ENCODE measurements at regions not wholly inside any gene's neighbourhood (a gene's known extent, or its start where the extent isn't known, plus 50 kb on each side); places are given as distances from the start of the nearest gene placed in this dataset.

DNA sequence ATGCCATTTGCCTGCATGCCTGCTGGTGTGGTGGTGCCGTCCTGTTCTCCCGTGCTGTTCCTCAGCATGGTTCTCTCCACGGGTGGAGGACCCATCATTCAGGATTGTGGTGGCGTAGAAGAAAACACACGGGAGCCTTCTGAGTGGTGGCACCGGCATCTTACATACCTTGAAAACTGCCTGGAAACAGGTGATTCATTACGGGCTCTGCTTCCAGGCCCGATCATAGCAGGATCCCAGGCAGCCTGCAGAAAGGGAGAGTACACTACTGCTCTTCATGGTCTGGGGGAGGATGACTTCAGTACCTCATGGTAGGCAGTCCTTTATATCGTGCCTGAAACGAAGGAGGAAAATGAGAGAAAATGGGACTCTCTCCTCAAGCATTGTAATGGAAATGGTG lies 66.6 kb upstream of the KCNA5 start (continued):
- TF ChIP-seq EZH2 (IDR thresholded peaks at IDR 0.05; ENCODE audit: low read depth, unreplicated experiment): no peak
- no peak for TF ChIP-seq CTCF (conservative IDR thresholded peaks at IDR 0.05; ENCODE audit: low read depth in 2 of 2)

- no peaks in the 10 kb centered on the region; the same call in 2 of the 3 replicates for H3K9me3 Mint-ChIP-seq
- no peak overlapping the region for H3K4me3 ChIP-seq
- no peaks in the 10 kb centered on the region for H4K20me1 ChIP-seq (replicated peaks; ENCODE audit: insufficient read depth)
- no peaks in the 10 kb centered on the region for H3K36me3 ChIP-seq (ENCODE audit: insufficient read depth)
- no peak overlapping the region for H3K4me3 Mint-ChIP-seq
- no peaks in the 10 kb centered on the region for H3F3A ChIP-seq (replicated peaks; ENCODE audit: low read depth)
- DNase-seq (ENCODE audit: low spot score) (no peak), ATAC-seq (peak; percentile 65)
- H3K4me1 ChIP-seq (ENCODE audit: insufficient read depth): no peaks in the 10 kb centered on the region
- TF ChIP-seq CREB1 (CRISPR knock-in tag; IDR thresholded peaks at IDR 0.05; ENCODE audit: low read depth) (no peak), CTCF (conservative IDR thresholded peaks at IDR 0.05; ENCODE audit: low read depth in 2 of 2) (no peak)
- H2AFZ ChIP-seq: peak overlapping the region; percentile 38; the same call in 1 of the 2 replicates
- H3K27me3 Mint-ChIP-seq (ENCODE audit: insufficient read depth, low read depth, poor library complexity): peaks cover 2% of the 10 kb centered on the region
- H3K27ac Mint-ChIP-seq: no peak overlapping the region
- no peaks in the 10 kb centered on the region for H3K79me2 ChIP-seq (replicated peaks; ENCODE audit: insufficient read depth)
- H3K36me3 Mint-ChIP-seq (ENCODE audit: low read depth): no peaks in the 10 kb centered on the region
- H3K4me1 Mint-ChIP-seq: peaks cover 6% of the 10 kb centered on the region; the same call in 2 of the 3 replicates
- H3K27ac ChIP-seq (ENCODE audit: low read depth): no peak overlapping the region
- H3K9me2 ChIP-seq (ENCODE audit: insufficient read depth): peaks cover 9% of the 10 kb centered on the region; the same call in 1 of the 2 replicates
- no peaks in the 10 kb centered on the region for H3K27me3 ChIP-seq (ENCODE audit: insufficient read depth)
- no peak overlapping the region for H3K4me2 ChIP-seq
Observed at GRCh38 chr12:4978737-4979136, 64.9 kb upstream of the KCNA5 start.

GRCh38 chr12:4979737-4980136 lies 63.9 kb upstream of the KCNA5 start:
- Histone ChIP-seq H3K9me2 (ENCODE audit: insufficient read depth) (peaks cover 17% of the 10 kb centered on the region; the same call in 1 of the 2 replicates), H3K79me2 (replicated peaks; ENCODE audit: insufficient read depth) (no peaks in the 10 kb centered on the region), H4K20me1 (replicated peaks; ENCODE audit: insufficient read depth) (no peaks in the 10 kb centered on the region), H3K4me2 (no peak overlapping the region), H3K27ac (ENCODE audit: low read depth) (no peak overlapping the region), H2AFZ (no peak overlapping the region), H3K4me3 (no peak overlapping the region), H3F3A (replicated peaks; ENCODE audit: low read depth) (no peaks in the 10 kb centered on the region), H3K27me3 (ENCODE audit: insufficient read depth) (no peaks in the 10 kb centered on the region), H3K36me3 (ENCODE audit: insufficient read depth) (no peaks in the 10 kb centered on the region), H3K4me1 (ENCODE audit: insufficient read depth) (no peaks in the 10 kb centered on the region)
- ATAC-seq (no peak), DNase-seq (ENCODE audit: low spot score) (no peak)
- H3K27me3 Mint-ChIP-seq (ENCODE audit: insufficient read depth, low read depth, poor library complexity): peaks cover 2% of the 10 kb centered on the region
- no peaks in the 10 kb centered on the region for H3K36me3 Mint-ChIP-seq (ENCODE audit: low read depth)
- peaks cover 6% of the 10 kb centered on the region; the same call in 2 of the 3 replicates for H3K4me1 Mint-ChIP-seq
- no peaks in the 10 kb centered on the region; the same call in 2 of the 3 replicates for H3K9me3 Mint-ChIP-seq
- no peak overlapping the region for H3K4me3 Mint-ChIP-seq
- H3K27ac Mint-ChIP-seq: no peak overlapping the region
- TF ChIP-seq ZNF462 (CRISPR knock-in tag; IDR thresholded peaks at IDR 0.05) (no peak), JUNB (IDR thresholded peaks at IDR 0.05; ENCODE audit: unreplicated experiment) (no peak), STAT1 (IDR thresholded peaks at IDR 0.05; ENCODE audit: unreplicated experiment) (no peak), EZH2 (IDR thresholded peaks at IDR 0.05; ENCODE audit: low read depth, unreplicated experiment) (no peak), NANOG (IDR thresholded peaks at IDR 0.05; ENCODE audit: borderline replicate concordance) (no peak), POLR2AphosphoS5 (IDR thresholded peaks at IDR 0.05; ENCODE audit: low read depth) (no peak), ETS1 (IDR thresholded peaks at IDR 0.05) (no peak)

Measured in GM23338 (cell line).